Subcutaneous abdominal adipose tissue (tissue), 5 donors: ENCODE measurements at regions not wholly inside any gene's neighbourhood (a gene's known extent, or its start where the extent isn't known, plus 50 kb on each side); places are given as distances from the start of the nearest gene placed in this dataset.
"Not testable (repeated sequence)": the region's sequence is repeated elsewhere in the genome, so short reads cannot be mapped to it uniquely, and the experiment has no call there.

Source experiments
- H3K27ac ChIP-seq: one replicate; pipeline ENCODE4 v1.7.0; 2013; ENCODE audit warnings: low read depth, mild to moderate bottlenecking, inconsistent platforms, low read length, moderate library complexity
- H3K27me3 ChIP-seq, 5 donors: one replicate each; pipeline ENCODE4 v1.7.0; 2013; ENCODE audit warnings: low read length in 5 of 5, inconsistent platforms in 1 of 5; ENCODE audit not compliant: control insufficient read depth in 5 of 5, insufficient read depth in 4 of 5
- H3K36me3 ChIP-seq, 5 donors: one replicate each; pipeline ENCODE4 v1.7.0; 2013; ENCODE audit warnings: low read length in 5 of 5; ENCODE audit not compliant: control insufficient read depth in 5 of 5, insufficient read depth in 5 of 5
- H3K4me1 ChIP-seq, 5 donors: one replicate each; pipeline ENCODE4 v1.7.0; 2013; ENCODE audit warnings: low read length in 5 of 5, mild to moderate bottlenecking in 3 of 5, moderate library complexity in 1 of 5; ENCODE audit not compliant: control insufficient read depth in 5 of 5, insufficient read depth in 5 of 5
- H3K4me3 ChIP-seq, 5 donors: one replicate each; pipeline ENCODE4 v1.7.0; 2013; ENCODE audit warnings: low read length in 5 of 5, low read depth in 1 of 5
- H3K9ac ChIP-seq, 5 donors: one replicate each; pipeline ENCODE4 v1.7.0; 2013; ENCODE audit warnings: low read length in 5 of 5, mild to moderate bottlenecking in 4 of 5, moderate library complexity in 3 of 5
- H3K9me3 ChIP-seq, 5 donors: one replicate each; pipeline ENCODE4 v1.7.0; 2013; ENCODE audit warnings: low read length in 5 of 5; ENCODE audit not compliant: control insufficient read depth in 5 of 5
- donor health status: healthy.
- donor health status: healthy.
- donor health status: healthy.
- donor health status: healthy.
- donor health status: healthy.

DNA sequence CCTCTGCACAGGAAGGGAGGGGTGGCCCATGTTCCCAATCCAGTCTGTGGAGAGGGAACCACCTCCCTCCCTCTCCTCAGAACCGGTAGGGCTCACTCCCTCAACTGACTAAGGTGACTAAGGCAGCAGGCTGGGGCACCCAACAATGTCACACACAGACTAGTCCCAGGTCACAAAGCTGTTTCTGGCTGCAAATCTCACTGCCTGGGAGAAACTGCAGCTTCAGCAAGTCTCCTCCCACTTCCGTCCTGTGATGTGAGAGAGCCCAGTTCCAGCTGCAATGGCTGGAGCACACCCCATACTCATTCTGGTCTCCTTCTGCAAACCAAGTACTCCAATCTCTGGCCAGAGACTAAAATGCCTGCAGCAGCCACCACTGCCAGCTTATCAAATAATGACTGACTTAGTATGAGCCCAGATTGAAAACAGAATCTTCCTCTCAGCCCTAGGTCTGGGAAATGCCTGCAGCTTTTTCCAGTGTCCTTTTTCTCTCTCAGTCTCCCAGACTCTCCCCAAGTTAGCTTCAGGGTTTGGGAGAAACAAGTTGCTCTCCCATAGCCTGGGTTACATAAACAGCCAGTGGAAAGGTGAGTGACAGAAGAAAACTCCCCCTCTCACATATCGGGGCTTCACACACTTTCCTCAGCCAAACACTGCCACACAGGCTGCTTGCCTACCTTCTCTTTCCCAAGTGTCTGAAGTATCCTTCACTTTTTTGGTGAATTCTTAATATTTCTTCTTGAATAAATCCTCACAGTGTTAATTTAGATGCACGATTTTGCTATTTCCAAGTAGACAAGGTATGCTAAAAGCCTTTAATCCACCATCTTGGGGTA is 247.4 kb upstream of the RASA1 start:
- H3K9me3 ChIP-seq, result no peaks in the 10 kb centered on the region
- no peak overlapping the region for H3K9ac ChIP-seq
- peak overlapping the region in 1 of 5 donors; percentile 33 for H3K4me3 ChIP-seq
- no peaks in the 10 kb centered on the region for H3K27me3 ChIP-seq
- no peak overlapping the region for H3K27ac ChIP-seq
- H3K36me3 ChIP-seq, result no peaks in the 10 kb centered on the region
- H3K4me1 ChIP-seq, result peaks cover 2 to 12% (median 9%) of the 10 kb centered on the region in 5 donors

DNA sequence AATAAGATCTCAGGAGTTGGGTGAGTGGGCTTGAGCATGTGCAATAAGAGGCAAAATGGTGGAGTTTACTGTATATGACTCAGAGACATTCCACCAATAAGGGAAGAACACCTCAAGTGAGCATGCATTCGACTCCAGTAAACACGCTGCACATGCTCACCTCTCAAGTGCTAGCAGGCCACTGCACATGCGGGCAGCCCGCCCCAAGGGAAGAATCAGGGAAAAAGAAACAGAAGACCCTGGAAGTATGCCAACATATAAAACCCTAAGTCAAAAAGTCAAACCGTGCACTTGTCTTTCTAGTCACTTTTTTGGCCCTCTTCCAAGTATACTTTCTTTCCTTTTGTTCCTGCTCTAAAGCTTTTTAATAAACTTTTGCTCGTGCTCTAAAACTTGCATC is 245.3 kb upstream of the RASA1 start:
- H3K4me1 ChIP-seq, result peaks cover 2 to 12% (median 9%) of the 10 kb centered on the region in 5 donors
- no peaks in the 10 kb centered on the region for H3K36me3 ChIP-seq
- no peak overlapping the region for H3K27ac ChIP-seq
- H3K4me3 ChIP-seq, result no peak overlapping the region
- H3K27me3 ChIP-seq, result no peaks in the 10 kb centered on the region
- H3K9ac ChIP-seq, result no peak overlapping the region
- H3K9me3 ChIP-seq, result no peaks in the 10 kb centered on the region

DNA sequence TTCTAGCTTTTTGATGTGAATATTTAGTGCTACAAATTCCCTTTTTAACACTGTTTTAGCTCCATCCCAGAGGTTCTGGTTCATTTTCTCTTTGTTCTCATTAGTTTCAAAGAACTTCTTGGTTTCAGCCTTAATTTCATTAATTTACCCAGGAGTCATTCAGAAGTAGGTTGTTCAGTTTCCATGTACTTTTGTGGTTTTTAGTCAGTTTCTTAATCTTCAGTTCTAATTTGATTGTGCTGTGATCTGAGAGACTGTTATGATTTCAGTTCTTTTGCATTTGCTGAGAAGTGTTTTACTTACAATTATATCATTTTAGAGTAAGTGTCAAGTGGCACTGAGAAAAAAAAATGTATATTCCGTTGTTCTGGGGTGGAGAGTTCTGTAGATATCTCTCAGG is 240.1 kb upstream of the RASA1 start:
- no peak overlapping the region for H3K27ac ChIP-seq
- no peak overlapping the region for H3K4me3 ChIP-seq
- no peaks in the 10 kb centered on the region for H3K9me3 ChIP-seq
- H3K27me3 ChIP-seq, result no peaks in the 10 kb centered on the region
- no peak overlapping the region for H3K9ac ChIP-seq
- no peaks in the 10 kb centered on the region for H3K36me3 ChIP-seq
- no peaks in the 10 kb centered on the region for H3K4me1 ChIP-seq

DNA sequence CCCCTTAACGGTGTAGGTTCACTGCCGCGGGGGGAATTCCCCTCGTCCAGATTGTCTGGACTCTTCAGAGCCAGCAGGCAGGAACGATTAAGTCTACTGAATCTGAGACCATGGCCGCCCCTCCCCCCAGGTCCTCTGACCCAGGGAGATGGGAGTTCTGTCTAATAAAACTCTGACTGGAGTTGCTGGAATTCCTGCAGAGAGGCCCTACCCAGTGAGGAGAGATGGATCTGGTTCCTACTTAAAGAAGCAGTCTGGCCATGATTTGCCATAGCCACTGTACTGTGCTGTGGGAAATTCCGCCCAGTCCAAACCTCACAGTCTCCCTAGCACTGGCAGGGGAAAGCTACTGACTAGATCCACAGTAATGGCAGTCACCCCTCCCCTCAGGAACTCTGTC is 237.7 kb upstream of the RASA1 start:
- no peaks in the 10 kb centered on the region for H3K4me1 ChIP-seq
- H3K27ac ChIP-seq, result no peak overlapping the region
- no peak overlapping the region for H3K4me3 ChIP-seq
- H3K9me3 ChIP-seq, result no peaks in the 10 kb centered on the region
- H3K36me3 ChIP-seq, result no peaks in the 10 kb centered on the region
- no peaks in the 10 kb centered on the region for H3K27me3 ChIP-seq
- no peak overlapping the region for H3K9ac ChIP-seq

DNA sequence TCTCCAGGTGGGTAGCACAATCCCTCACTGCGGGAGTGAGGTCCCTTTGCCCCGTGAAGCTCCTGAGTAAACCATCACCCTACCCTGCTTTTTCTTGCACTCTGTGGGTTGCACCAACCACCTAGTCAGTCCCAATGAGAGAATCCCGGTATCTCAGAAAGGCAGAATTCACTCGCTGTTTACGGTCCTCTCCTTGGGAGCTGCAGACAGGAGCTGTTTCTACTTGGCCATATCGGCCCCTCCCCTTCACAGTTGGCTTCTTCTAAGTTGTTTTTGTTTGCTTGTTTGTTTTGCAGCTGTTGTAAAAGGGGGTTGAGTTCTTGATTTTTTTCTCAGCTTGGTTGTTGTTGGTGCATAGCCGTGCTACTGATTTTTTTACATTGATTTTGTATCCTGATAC is 237.0 kb upstream of the RASA1 start:
- Histone ChIP-seq H3K4me3 (no peak overlapping the region), H3K27me3 (no peaks in the 10 kb centered on the region), H3K4me1 (no peaks in the 10 kb centered on the region), H3K9ac (no peak overlapping the region), H3K27ac (no peak overlapping the region), H3K36me3 (no peaks in the 10 kb centered on the region), H3K9me3 (no peaks in the 10 kb centered on the region)

DNA sequence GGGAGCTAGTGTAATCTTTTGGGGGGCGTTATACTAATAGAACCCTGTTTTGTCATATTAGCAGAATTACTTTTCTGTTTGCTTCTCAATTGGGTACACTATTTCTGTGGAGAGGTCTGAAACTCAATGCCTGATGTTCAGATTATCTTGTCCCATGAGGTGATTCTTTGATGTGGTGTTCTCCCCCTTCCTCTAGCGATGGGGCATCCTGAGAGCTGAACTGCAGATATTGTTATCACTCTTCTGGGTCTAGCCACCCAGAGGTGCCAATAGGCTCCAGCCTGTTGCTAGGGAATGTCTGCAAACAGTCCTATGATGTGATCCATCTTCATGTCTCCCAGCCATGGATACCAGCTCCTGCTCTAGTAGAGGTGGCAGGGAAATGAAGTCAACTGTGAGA is 233.1 kb upstream of the RASA1 start:
- Histone ChIP-seq H3K9ac (no peak overlapping the region), H3K4me1 (no peaks in the 10 kb centered on the region), H3K9me3 (peaks cover 0 to 4% (median 0%) of the 10 kb centered on the region in 5 donors), H3K4me3 (no peak overlapping the region), H3K36me3 (no peaks in the 10 kb centered on the region), H3K27me3 (no peaks in the 10 kb centered on the region), H3K27ac (no peak overlapping the region)

DNA sequence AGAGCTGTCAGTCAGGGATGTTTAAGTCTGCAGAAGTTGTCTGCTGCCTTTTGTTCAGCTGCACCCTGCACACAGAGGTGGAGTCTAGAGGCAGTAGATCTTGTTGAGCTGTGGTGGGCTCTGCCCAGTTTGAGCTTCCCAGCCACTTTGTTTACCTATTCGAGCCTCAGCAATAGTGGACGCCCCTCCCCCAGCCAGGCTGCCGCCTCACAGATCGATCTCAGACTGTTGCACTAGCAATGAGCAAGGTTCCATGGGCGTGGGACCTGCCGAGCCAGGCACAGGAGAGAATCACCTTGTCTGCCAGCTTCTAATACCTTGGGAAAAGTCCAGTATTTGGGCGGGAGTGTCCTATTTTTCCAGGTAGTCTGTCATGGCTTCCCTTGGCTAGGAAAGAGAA is 225.1 kb upstream of the RASA1 start:
- Histone ChIP-seq H3K36me3 (no peaks in the 10 kb centered on the region), H3K4me3 (no peak overlapping the region)

DNA sequence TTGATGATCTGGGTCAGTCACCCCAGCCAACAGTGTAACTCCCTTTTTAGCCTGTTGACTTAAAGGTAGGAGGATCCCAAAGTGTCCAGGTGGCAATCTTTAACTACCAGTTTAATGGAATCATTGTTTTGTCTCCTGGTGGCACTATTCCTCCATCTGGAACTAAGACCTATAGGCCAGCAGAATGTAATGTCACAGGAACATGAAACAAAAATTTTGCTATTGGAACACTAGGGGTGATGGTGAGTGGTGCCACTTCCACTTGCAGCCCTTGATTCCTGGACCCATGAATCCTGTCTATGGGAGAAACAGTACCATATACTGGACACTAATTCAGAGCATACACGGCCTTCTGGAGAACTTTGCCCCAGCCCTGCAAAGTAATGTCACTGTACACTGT is 219.5 kb upstream of the RASA1 start:
- Histone ChIP-seq H3K27me3 (peaks cover 0 to 2% (median 0%) of the 10 kb centered on the region in 5 donors), H3K9me3 (peaks cover 0 to 7% (median 3%) of the 10 kb centered on the region in 5 donors), H3K4me1 (no peaks in the 10 kb centered on the region), H3K9ac (no peak overlapping the region), H3K4me3 (no peak overlapping the region), H3K27ac (no peak overlapping the region), H3K36me3 (no peaks in the 10 kb centered on the region)

More for the DNA sequence above, 225.1 kb upstream of the RASA1 start:
- peaks cover 0 to 2% (median 0%) of the 10 kb centered on the region in 5 donors for H3K27me3 ChIP-seq
- no peak overlapping the region for H3K27ac ChIP-seq
- H3K9me3 ChIP-seq, result peaks cover 0 to 4% (median 0%) of the 10 kb centered on the region in 5 donors
- no peak overlapping the region for H3K9ac ChIP-seq
- H3K4me1 ChIP-seq, result no peaks in the 10 kb centered on the region

DNA sequence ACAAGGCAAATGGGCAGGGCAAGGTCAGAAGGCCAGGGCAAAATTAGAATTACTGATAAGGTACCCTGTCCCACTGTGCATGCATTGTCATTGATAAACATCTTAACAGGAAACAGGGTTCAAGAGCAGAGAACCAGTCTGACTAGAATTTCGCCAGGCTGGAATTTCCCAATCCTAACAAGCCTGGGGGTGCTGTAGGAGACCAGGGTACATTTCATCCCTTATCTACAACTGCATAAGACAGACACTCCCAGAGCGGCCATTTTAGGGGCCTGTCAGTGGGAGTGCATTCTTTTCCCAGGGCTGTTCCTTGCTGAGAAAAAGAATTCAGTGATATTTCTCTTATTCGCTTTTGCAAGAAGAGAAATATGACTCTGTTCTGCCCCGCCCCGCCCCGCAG is 218.7 kb upstream of the RASA1 start:
- H3K4me1 ChIP-seq, H3K9me3 ChIP-seq, H3K4me3 ChIP-seq, H3K27me3 ChIP-seq, H3K9ac ChIP-seq, H3K36me3 ChIP-seq, H3K27ac ChIP-seq: not testable (repeated sequence)

DNA sequence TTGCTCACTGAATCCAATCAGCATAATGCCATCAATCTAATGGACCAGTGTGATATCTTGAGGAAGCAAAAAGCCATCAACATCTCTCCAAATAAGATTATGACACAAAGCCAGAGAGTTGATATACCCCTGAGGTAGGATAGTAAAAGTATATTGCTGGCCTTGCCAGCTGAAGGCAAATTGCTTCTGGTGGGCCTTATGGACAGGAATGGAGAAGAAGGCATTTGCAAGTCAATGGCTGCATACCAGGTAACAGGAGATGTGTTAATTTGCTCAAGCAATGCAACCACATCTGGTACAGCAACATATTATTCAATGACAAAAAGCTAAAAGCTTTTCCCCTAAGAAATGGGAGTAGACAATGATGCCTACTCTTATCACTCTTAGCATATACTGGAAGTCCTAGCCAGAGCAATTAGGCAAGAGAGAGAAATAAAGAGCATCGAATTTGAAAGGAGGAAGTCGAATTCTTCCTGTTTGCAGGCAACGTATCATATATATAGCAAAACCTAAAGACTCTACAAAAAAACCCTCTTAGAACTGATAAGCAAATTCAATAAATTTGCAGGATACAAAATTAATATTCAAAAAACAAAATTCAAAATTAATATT is 216.1 kb upstream of the RASA1 start:
- Histone ChIP-seq H3K4me1 (no peaks in the 10 kb centered on the region), H3K9ac (no peak overlapping the region), H3K4me3 (no peak overlapping the region), H3K27ac (no peak overlapping the region), H3K27me3 (no peaks in the 10 kb centered on the region), H3K36me3 (no peaks in the 10 kb centered on the region), H3K9me3 (peaks cover 0 to 7% (median 3%) of the 10 kb centered on the region in 5 donors)
